Activated CD4-positive, alpha-beta memory T cell treated with anti-CD3 and anti-CD28 coated beads for 36 hours (primary cell): ENCODE measurements at regions not wholly inside any gene's neighbourhood (a gene's known extent, or its start where the extent isn't known, plus 50 kb on each side); places are given as distances from the start of the nearest gene placed in this dataset.

Source experiments
- CTCF ChIA-PET: fragments of 350-600 bp; sonication (Branson Sonifier 250); formaldehyde crosslinking; loops from one replicate; lab custom pipeline; 2021; ENCODE audit warnings: antibody characterized with exemption, inconsistent platforms; lab: Charles Lee
- POLR2A ChIA-PET: fragments of 350-600 bp; sonication (Branson Sonifier 250); formaldehyde crosslinking; loops from one replicate; lab custom pipeline; 2021; ENCODE audit warnings: antibody characterized with exemption; lab: Charles Lee
- DNase-seq: peaks from one replicate; pipeline ENCODE4 v3.0.0-alpha.2; 2020
- H3K27ac Mint-ChIP-seq: one replicate; pipeline ENCODE4 v1.8.0; 2021; ENCODE audit warnings: mixed read lengths
- H3K27me3 Mint-ChIP-seq: one replicate; pipeline ENCODE4 v1.8.0; 2021; ENCODE audit warnings: mixed read lengths
- H3K36me3 Mint-ChIP-seq: one replicate; pipeline ENCODE4 v1.8.0; 2021; ENCODE audit warnings: mixed read lengths
- H3K4me1 Mint-ChIP-seq: one replicate; pipeline ENCODE4 v1.8.0; 2021; ENCODE audit warnings: low read depth, mixed read lengths
- H3K4me3 Mint-ChIP-seq: one replicate; pipeline ENCODE4 v1.8.0; 2021; ENCODE audit warnings: mild to moderate bottlenecking, mixed read lengths
- H3K9me3 Mint-ChIP-seq: one replicate; pipeline ENCODE4 v1.8.0; 2021; ENCODE audit warnings: mixed read lengths
- intact Hi-C: fragments of 100-400 bp; cut with micrococcal nuclease; formaldehyde crosslinking; loops from one replicate; pipeline ENCODE4 v1.15.1; 2023

- ChIA-PET POLR2A (no interaction called here), CTCF (interaction anchor here (1.1 kb wide), 1 partner anchor 171 kb away, joined by 4 read pairs; no protein-coding TSS in a partner anchor)
- peaks cover 54% of the 10 kb centered on the region for H3K4me1 Mint-ChIP-seq
Observed at GRCh38 chr1:116322752-116323405, 50.2 kb upstream of the ATP1A1 start.

More at GRCh38 chr1:116322752-116323405, 50.2 kb upstream of the ATP1A1 start:
- H3K4me3 Mint-ChIP-seq: no peak overlapping the region
- no peaks in the 10 kb centered on the region for H3K36me3 Mint-ChIP-seq
- DNase-seq: no peak
- intact Hi-C loops: loop anchor here (2.0 to 5.0 kb wide), 2 partner anchors 54 to 71 kb away; no protein-coding TSS in a partner anchor
- no peak overlapping the region for H3K27ac Mint-ChIP-seq
- no peaks in the 10 kb centered on the region for H3K9me3 Mint-ChIP-seq
- H3K27me3 Mint-ChIP-seq: no peaks in the 10 kb centered on the region
